H1 (cell line): ENCODE measurements at regions not wholly inside any gene's neighbourhood (a gene's known extent, or its start where the extent isn't known, plus 50 kb on each side); places are given as distances from the start of the nearest gene placed in this dataset.

Source experiments
- CTCF ChIA-PET: fragments of 300-600 bp; sonication (Branson Sonifier 250); formaldehyde crosslinking; loops from one replicate; lab custom pipeline; 2021; ENCODE audit not compliant: partially characterized antibody; lab: Charles Lee
- POLR2A ChIA-PET: fragments of 300-600 bp; sonication (Branson Sonifier 250); formaldehyde crosslinking; loops from one replicate; lab custom pipeline; 2021; ENCODE audit warnings: inconsistent platforms; ENCODE audit not compliant: partially characterized antibody; lab: Charles Lee
- DNase-seq, 2 experiments: peaks; one replicate each; pipeline versions ENCODE4 v3.0.0 to v3.0.0-alpha.2; 2010 to 2022; ENCODE audit warnings: low spot score in 2 of 2, low read depth in 1 of 2, mixed read lengths in 1 of 2
- FAIRE-seq: peaks from 2 replicates; lab custom pipeline; 2011; peaks lifted over from hg19 to GRCh38; lab: Jason Lieb, UNC
- H2AFZ ChIP-seq: 2 replicates; pipeline ENCODE4 v1.8.1; 2012; ENCODE audit warnings: low read length, inconsistent platforms
- H2AK5ac ChIP-seq: 2 replicates; pipeline ENCODE4 v1.6.1; 2013; ENCODE audit warnings: low read depth, low read length
- H2BK120ac ChIP-seq: replicated peaks from 2 replicates; pipeline ENCODE3; 2013; ENCODE audit warnings: low read depth, low read length, inconsistent platforms
- H2BK12ac ChIP-seq: 2 replicates; pipeline ENCODE4 v1.6.1; 2013; ENCODE audit warnings: low read depth, low read length
- H2BK15ac ChIP-seq: 2 replicates; pipeline ENCODE4 v1.6.1; 2013; ENCODE audit warnings: low read length
- H2BK20ac ChIP-seq: 2 replicates; pipeline ENCODE4 v1.6.1; 2013; ENCODE audit warnings: low read length
- H2BK5ac ChIP-seq: 2 replicates; pipeline ENCODE4 v1.6.1; 2013; ENCODE audit warnings: low read depth, low read length
- H3K14ac ChIP-seq: 2 replicates; pipeline ENCODE4 v1.6.1; 2013; ENCODE audit warnings: inconsistent platforms; ENCODE audit not compliant: insufficient read length
- H3K18ac ChIP-seq: 2 replicates; pipeline ENCODE4 v1.6.1; 2013; ENCODE audit warnings: low read length; ENCODE audit errors: extremely low read depth
- H3K23ac ChIP-seq: 2 replicates; pipeline ENCODE4 v1.6.1; 2013; ENCODE audit warnings: inconsistent platforms; ENCODE audit not compliant: insufficient read length
- H3K23me2 ChIP-seq: 2 replicates; pipeline ENCODE4 v1.6.1; 2013; ENCODE audit warnings: low read depth, low read length
- H3K27ac ChIP-seq: 2 replicates; pipeline ENCODE4 v1.6.1; 2011; ENCODE audit warnings: low read depth, low read length, inconsistent platforms
- H3K27me3 ChIP-seq, 4 experiments: replicated peaks in 1 of 4; 1 replicate in 1 of 4; 2 replicates in 3 of 4; pipeline versions ENCODE4 v1.6.1 to v1.8.1; 2011 to 2013; ENCODE audit warnings: low read length in 3 of 4, mild to moderate bottlenecking in 3 of 4, inconsistent platforms in 2 of 4, mixed read lengths in 2 of 4, moderate library complexity in 1 of 4; ENCODE audit not compliant: control insufficient read depth in 3 of 4, insufficient read depth in 3 of 4; ENCODE audit errors: extremely low read depth in 1 of 4
- H3K36me3 ChIP-seq, 4 experiments: 2 replicates each; pipeline versions ENCODE4 v1.6.1 to v1.8.1; 2011 to 2013; ENCODE audit warnings: mild to moderate bottlenecking in 4 of 4, low read length in 3 of 4, moderate library complexity in 2 of 4, control low read depth in 1 of 4, inconsistent platforms in 1 of 4; ENCODE audit not compliant: insufficient read depth in 4 of 4, control insufficient read depth in 2 of 4
- H3K4ac ChIP-seq: replicated peaks from 2 replicates; pipeline ENCODE3; 2013; ENCODE audit warnings: low read length, low read depth, mixed read lengths, inconsistent platforms; ENCODE audit not compliant: insufficient read length
- H3K4me1 ChIP-seq, 4 experiments: replicated peaks in 1 of 4; 1 replicate in 1 of 4; 2 replicates in 3 of 4; pipeline versions ENCODE4 v1.6.1 to v1.8.1; 2011 to 2013; ENCODE audit warnings: low read length in 3 of 4, inconsistent platforms in 2 of 4, mixed read lengths in 1 of 4; ENCODE audit not compliant: insufficient read depth in 4 of 4, control insufficient read depth in 3 of 4
- H3K4me2 ChIP-seq, 2 experiments: 2 replicates each; pipeline versions ENCODE4 v1.6.1 to v1.8.1; 2011 to 2013; ENCODE audit warnings: low read depth in 2 of 2, low read length in 2 of 2, control low read depth in 1 of 2, inconsistent platforms in 1 of 2, mild to moderate bottlenecking in 1 of 2; ENCODE audit not compliant: insufficient read depth in 1 of 2
- H3K4me3 ChIP-seq, 4 experiments: fragments of 200-600, 300-600 bp in 1 of 4; sonication (generic), shearing (Covaris generic), sonication (Bioruptor Twin) in 1 of 4; 2 replicates each; pipeline versions ENCODE4 v1.5.1 to v1.8.1; 2011 to 2016; ENCODE audit warnings: low read length in 4 of 4, low read depth in 3 of 4, control low read depth in 2 of 4, inconsistent platforms in 2 of 4, mild to moderate bottlenecking in 2 of 4, mixed read lengths in 1 of 4, moderate library complexity in 1 of 4; ENCODE audit not compliant: insufficient read depth in 2 of 4; ENCODE audit errors: extremely low read depth in 1 of 4
- H3K56ac ChIP-seq: replicated peaks from 2 replicates; pipeline ENCODE3; 2013; ENCODE audit warnings: low read depth, mild to moderate bottlenecking, mixed read lengths, low read length, inconsistent platforms; ENCODE audit not compliant: insufficient read length
- H3K79me1 ChIP-seq: 2 replicates; pipeline ENCODE4 v1.6.1; 2013; ENCODE audit warnings: low read depth, low read length, control low read depth
- H3K79me2 ChIP-seq, 2 experiments: 2 replicates each; pipeline versions ENCODE4 v1.6.1 to v1.8.1; 2012 to 2013; ENCODE audit warnings: low read length in 2 of 2, mild to moderate bottlenecking in 2 of 2, inconsistent platforms in 1 of 2; ENCODE audit not compliant: insufficient read depth in 2 of 2, control insufficient read depth in 1 of 2
- H3K9ac ChIP-seq, 4 experiments: replicated peaks in 1 of 4; 1 replicate in 1 of 4; 2 replicates in 3 of 4; pipeline versions ENCODE4 v1.6.1 to v1.8.1; 2011 to 2013; ENCODE audit warnings: low read depth in 3 of 4, low read length in 3 of 4, control low read depth in 2 of 4, mild to moderate bottlenecking in 2 of 4, moderate library complexity in 2 of 4, inconsistent platforms in 1 of 4; ENCODE audit errors: extremely low read depth in 1 of 4
- H3K9me3 ChIP-seq, 2 experiments: 2 replicates each; pipeline versions ENCODE4 v1.6.1 to v1.8.1; 2012 to 2013; ENCODE audit warnings: mild to moderate bottlenecking in 2 of 2, moderate library complexity in 2 of 2, control low read depth in 1 of 2, inconsistent platforms in 1 of 2, low read depth in 1 of 2, low read length in 1 of 2, mixed read lengths in 1 of 2; ENCODE audit not compliant: insufficient read depth in 2 of 2
- H4K20me1 ChIP-seq, 2 experiments: replicated peaks in 1 of 2; 2 replicates each; pipeline versions ENCODE3 to v1.8.1; 2011 to 2013; ENCODE audit warnings: inconsistent platforms in 2 of 2, low read length in 2 of 2, mild to moderate bottlenecking in 1 of 2; ENCODE audit not compliant: insufficient read depth in 2 of 2, control insufficient read depth in 1 of 2
- H4K5ac ChIP-seq: 2 replicates; pipeline ENCODE4 v1.6.1; 2013; ENCODE audit warnings: low read length, low read depth, mixed read lengths, inconsistent platforms; ENCODE audit not compliant: insufficient read length
- H4K8ac ChIP-seq: 2 replicates; pipeline ENCODE4 v1.8.0; 2013; ENCODE audit warnings: mild to moderate bottlenecking, moderate library complexity, low read length, inconsistent platforms; ENCODE audit not compliant: insufficient read depth; ENCODE audit errors: extremely low read depth
- H4K91ac ChIP-seq: replicated peaks from 2 replicates; pipeline ENCODE3; 2013; ENCODE audit warnings: low read length, mixed read lengths, inconsistent platforms; ENCODE audit not compliant: insufficient read length
- BRCA1 ChIP-seq: IDR thresholded peaks from 2 replicates; pipeline ENCODE4 v1.6.1; 2012; ENCODE audit warnings: low read depth, low read length, improper control_type of control experiment
- CEBPB ChIP-seq: IDR thresholded peaks from 2 replicates; pipeline ENCODE4 v1.6.1; 2012; ENCODE audit warnings: low read depth, low read length
- CREB1 ChIP-seq: IDR thresholded peaks from 2 replicates; pipeline ENCODE4 v1.6.1; 2012; ENCODE audit warnings: inconsistent platforms
- EP300 ChIP-seq, 2 experiments: IDR thresholded peaks; 1 replicate in 1 of 2; 2 replicates in 1 of 2; pipeline ENCODE4 v1.6.1; 2011 to 2012; ENCODE audit warnings: low read depth in 2 of 2, low read length in 2 of 2, mild to moderate bottlenecking in 2 of 2, borderline replicate concordance in 1 of 2, inconsistent platforms in 1 of 2, moderate library complexity in 1 of 2
- RBBP5 ChIP-seq: IDR thresholded peaks from 2 replicates; pipeline ENCODE4 v1.7.1; 2012; ENCODE audit warnings: low read depth, mild to moderate bottlenecking, inconsistent platforms, low read length, moderate library complexity, borderline replicate concordance
- SRF ChIP-seq: IDR thresholded peaks from 2 replicates; pipeline ENCODE4 v1.6.1; 2011; ENCODE audit warnings: mild to moderate bottlenecking, low read depth, low read length, moderate library complexity
- WGBS, 2 experiments: shearing (Covaris generic) in 1 of 2; methylation state at CpG; one replicate each; pipeline versions ENCODE4 v1.1.6 to v1.1.7; 2013 to 2015; ENCODE audit warnings: low lambda C conversion rate in 2 of 2, mixed read lengths in 2 of 2, inconsistent platforms in 1 of 2, low coverage in 1 of 2, missing lambda C conversion rate in 1 of 2; ENCODE audit not compliant: insufficient replicate concordance in 2 of 2, insufficient coverage in 1 of 2, insufficient read length in 1 of 2; ENCODE audit errors: extremely low coverage in 1 of 2, missing lambda C conversion rate in 1 of 2; 5-methylcytosine and 5-hydroxymethylcytosine counted together
- TF ChIP-seq, protein P1 (sequence below), 3 experiments: IDR thresholded peaks; 1 replicate in 2 of 3; 2 replicates in 1 of 3; pipeline versions ENCODE4 v1.5.1 to v1.6.1; 2011; ENCODE audit warnings: low read length in 3 of 3, mild to moderate bottlenecking in 3 of 3, inconsistent platforms in 2 of 3, low read depth in 1 of 3, moderate library complexity in 1 of 3; ENCODE audit not compliant: insufficient read depth in 1 of 3; ENCODE audit errors: control extremely low read depth in 1 of 3

DNA sequence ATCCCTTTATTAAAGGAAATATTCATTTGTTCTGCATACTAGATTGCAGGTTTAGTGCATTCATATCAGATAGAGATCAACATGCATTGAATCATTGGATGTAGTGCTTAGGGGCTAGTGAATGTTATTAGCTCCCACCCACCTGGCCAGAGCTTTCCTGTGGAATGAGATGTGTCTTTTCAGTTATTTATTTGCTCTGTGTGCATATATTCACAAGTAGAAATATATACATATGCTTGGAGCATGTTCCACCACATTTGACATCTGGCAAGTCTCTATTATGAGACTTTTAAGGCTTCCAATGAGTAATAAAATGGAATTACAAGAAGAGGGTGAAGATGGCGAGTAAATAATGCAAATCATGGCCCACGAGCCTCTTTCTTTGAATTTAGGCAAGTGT lies 180.0 kb upstream of the LMO3 start:
- H2AK5ac ChIP-seq = no peak overlapping the region
- H4K8ac ChIP-seq = no peak overlapping the region
- no peaks in the 10 kb centered on the region for H3K23me2 ChIP-seq
- no peak overlapping the region for H3K4me2 ChIP-seq
- H3K36me3 ChIP-seq = no peaks in the 10 kb centered on the region
- no peak overlapping the region for H3K27ac ChIP-seq
- H4K5ac ChIP-seq = no peak overlapping the region
- H3K4me1 ChIP-seq = peaks cover 0 to 9% (median 0%) of the 10 kb centered on the region in 4 experiments; a peak in 2 of 7 replicates
- no peaks in the 10 kb centered on the region for H3K79me2 ChIP-seq
- no peak overlapping the region for H3K14ac ChIP-seq
- no peak overlapping the region for H4K91ac ChIP-seq
- no peak for DNase-seq
- no peaks in the 10 kb centered on the region for H3K79me1 ChIP-seq
- no peak overlapping the region for H2AFZ ChIP-seq
- H3K4ac ChIP-seq = no peak overlapping the region
- H2BK12ac ChIP-seq = no peak overlapping the region
- 87% methylated on average over 2 of the region's 2 CpGs; no CpG with 5 or more reads in 1 of the 2 experiments for WGBS, 2 experiments
- H3K23ac ChIP-seq = no peak overlapping the region
- H2BK5ac ChIP-seq = no peak overlapping the region
- H3K27me3 ChIP-seq = no peaks in the 10 kb centered on the region
- no peak overlapping the region for H3K9ac ChIP-seq
- no peak overlapping the region for H2BK20ac ChIP-seq
- ChIA-PET CTCF (no interaction called here), POLR2A (no interaction called here)
- H4K20me1 ChIP-seq = no peaks in the 10 kb centered on the region
- no peak for FAIRE-seq
- no peaks in the 10 kb centered on the region for H3K9me3 ChIP-seq
- H3K18ac ChIP-seq = no peak overlapping the region
- H3K4me3 ChIP-seq = no peak overlapping the region
- H3K56ac ChIP-seq = no peak overlapping the region
- no peak overlapping the region for H2BK15ac ChIP-seq
- H2BK120ac ChIP-seq = no peak overlapping the region
- no peak for TF ChIP-seq SRF
- TF ChIP-seq BRCA1 = no peak
- TF ChIP-seq CEBPB = no peak
- TF ChIP-seq, protein P1, sequence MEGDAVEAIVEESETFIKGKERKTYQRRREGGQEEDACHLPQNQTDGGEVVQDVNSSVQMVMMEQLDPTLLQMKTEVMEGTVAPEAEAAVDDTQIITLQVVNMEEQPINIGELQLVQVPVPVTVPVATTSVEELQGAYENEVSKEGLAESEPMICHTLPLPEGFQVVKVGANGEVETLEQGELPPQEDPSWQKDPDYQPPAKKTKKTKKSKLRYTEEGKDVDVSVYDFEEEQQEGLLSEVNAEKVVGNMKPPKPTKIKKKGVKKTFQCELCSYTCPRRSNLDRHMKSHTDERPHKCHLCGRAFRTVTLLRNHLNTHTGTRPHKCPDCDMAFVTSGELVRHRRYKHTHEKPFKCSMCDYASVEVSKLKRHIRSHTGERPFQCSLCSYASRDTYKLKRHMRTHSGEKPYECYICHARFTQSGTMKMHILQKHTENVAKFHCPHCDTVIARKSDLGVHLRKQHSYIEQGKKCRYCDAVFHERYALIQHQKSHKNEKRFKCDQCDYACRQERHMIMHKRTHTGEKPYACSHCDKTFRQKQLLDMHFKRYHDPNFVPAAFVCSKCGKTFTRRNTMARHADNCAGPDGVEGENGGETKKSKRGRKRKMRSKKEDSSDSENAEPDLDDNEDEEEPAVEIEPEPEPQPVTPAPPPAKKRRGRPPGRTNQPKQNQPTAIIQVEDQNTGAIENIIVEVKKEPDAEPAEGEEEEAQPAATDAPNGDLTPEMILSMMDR (IDR thresholded peaks at IDR 0.05; ENCODE audit: control extremely low read depth in 1 of 3, insufficient read depth in 1 of 3, low read depth in 1 of 3, low read length in 3 of 3) = no peak
- no peak for TF ChIP-seq CREB1
- TF ChIP-seq RBBP5 = no peak
- TF ChIP-seq EP300 (IDR thresholded peaks at IDR 0.05; ENCODE audit: borderline replicate concordance in 1 of 2, low read depth in 2 of 2, low read length in 2 of 2) = no peak
